Fibroblast of villous mesenchyme (primary cell): ENCODE measurements at regions not wholly inside any gene's neighbourhood (a gene's known extent, or its start where the extent isn't known, plus 50 kb on each side); places are given as distances from the start of the nearest gene placed in this dataset.

ENCODE experiments used
- DNase-seq: peaks from one replicate; pipeline ENCODE4 v3.0.0-alpha.2; 2010; ENCODE audit warnings: low read depth
- H3K4me3 ChIP-seq: 2 replicates; pipeline ENCODE4 v1.5.1; 2011; ENCODE audit warnings: low read depth, mild to moderate bottlenecking, low read length
- CTCF ChIP-seq: IDR thresholded peaks from 2 replicates; pipeline ENCODE4 v1.5.1; 2012; ENCODE audit warnings: low read depth, mild to moderate bottlenecking, low read length; ENCODE audit not compliant: insufficient read depth

- no peak for DNase-seq
- H3K4me3 ChIP-seq, result no peak overlapping the region
- no peak for TF ChIP-seq CTCF
These were observed 50.9 kb upstream of the C4orf54 start for GRCh38 chr4:99708551-99708950.
